ENCODE measurements at regions not wholly inside any gene's neighbourhood (a gene's known extent, or its start where the extent isn't known, plus 50 kb on each side); places are given as distances from the start of the nearest gene placed in this dataset.

GRCh38 chr10:93175490-93175889 lies 101.8 kb downstream of the CYP26A1 start:
- H3K9me3 ChIP-seq (ENCODE audit: control insufficient read depth in 1 of 2, insufficient read depth in 1 of 2, low read depth in 1 of 2, low read length in 2 of 2) = no peaks in the 10 kb centered on the region
- H3K4me3 ChIP-seq (replicated peaks in 1 of 2; ENCODE audit: low read depth in 1 of 2, low read length in 2 of 2) = no peak overlapping the region
- H3K36me3 ChIP-seq (ENCODE audit: control insufficient read depth in 1 of 2, insufficient read depth in 2 of 2, low read length in 2 of 2) = no peaks in the 10 kb centered on the region
- no peaks in the 10 kb centered on the region for H4K20me1 ChIP-seq (ENCODE audit: insufficient read depth)
- no peaks in the 10 kb centered on the region for H3K4me1 ChIP-seq (ENCODE audit: control insufficient read depth in 1 of 2, insufficient read depth in 2 of 2, low read length in 2 of 2)
- intact Hi-C loops (cut with micrococcal nuclease) = no loop called here
- no peak overlapping the region for H3K4me2 ChIP-seq (ENCODE audit: low read length)
- ATAC-seq (no peak), DNase-seq (ENCODE audit: low read depth, low spot score) (no peak)
- CTCF ChIA-PET = no interaction called here
- no peaks in the 10 kb centered on the region for H3K9me2 ChIP-seq (ENCODE audit: insufficient read depth)
- no peaks in the 10 kb centered on the region for H3K79me2 ChIP-seq (ENCODE audit: insufficient read depth, low read length)
- no peaks in the 10 kb centered on the region for H3K27me3 ChIP-seq (ENCODE audit: insufficient read depth, low read length)
- BruUV-seq (replicated peaks) = no TSS peak
- no peak overlapping the region for H2AFZ ChIP-seq (ENCODE audit: low read depth, low read length, poor library complexity, severe bottlenecking)
- POLR2A ChIA-PET = no interaction called here
- H3K27ac ChIP-seq (ENCODE audit: low read depth, low read length) = no peak overlapping the region
- H3K9ac ChIP-seq (ENCODE audit: low read length) = no peak overlapping the region
- RAD21 ChIA-PET (ENCODE audit: low non-redundant PET in 1 of 2, low total read pairs in 2 of 2, uncharacterized antibody in 2 of 2, unreplicated experiment in 2 of 2) = no interaction called here
- no peak for TF ChIP-seq CTCF (IDR thresholded peaks at IDR 0.05 in 2 of 3, conservative IDR thresholded peaks at IDR 0.05 in 1 of 3; ENCODE audit: borderline replicate concordance in 1 of 3, insufficient read depth in 1 of 3, low read depth in 2 of 3, low read length in 2 of 3)
- TF ChIP-seq EZH2phosphoT487 (IDR thresholded peaks at IDR 0.05; ENCODE audit: borderline replicate concordance) = no peak
- no peak for TF ChIP-seq RAD21 (IDR thresholded peaks at IDR 0.05; ENCODE audit: low read depth)
- no peak for TF ChIP-seq YY1 (IDR thresholded peaks at IDR 0.05; ENCODE audit: extremely low read depth, insufficient replicate concordance, low read depth, low read length)
- TF ChIP-seq ELF1 (IDR thresholded peaks at IDR 0.05; ENCODE audit: borderline replicate concordance, low read depth) = no peak
- no peak for TF ChIP-seq SRF (IDR thresholded peaks at IDR 0.05; ENCODE audit: low read depth)
- no peak for TF ChIP-seq ZNF274 (IDR thresholded peaks at IDR 0.05; ENCODE audit: low read depth, low read length)
- no peak for TF ChIP-seq MAX (IDR thresholded peaks at IDR 0.05)
- TF ChIP-seq SIN3A (IDR thresholded peaks at IDR 0.05; ENCODE audit: low read depth) = no peak
- no peak for TF ChIP-seq CBX3 (IDR thresholded peaks at IDR 0.05; ENCODE audit: low read depth)
- TF ChIP-seq ATF3 (IDR thresholded peaks at IDR 0.05) = no peak
- TF ChIP-seq SP1 (IDR thresholded peaks at IDR 0.05; ENCODE audit: low read depth) = no peak
- TF ChIP-seq TCF7L2 (IDR thresholded peaks at IDR 0.05; ENCODE audit: borderline replicate concordance, extremely low read depth, insufficient read depth, insufficient read length) = no peak
- no peak for TF ChIP-seq JUND (IDR thresholded peaks at IDR 0.05)
- TF ChIP-seq EZH2 (IDR thresholded peaks at IDR 0.05) = no peak

All from HCT116 (cell line).